HG03378 (cell line): ENCODE measurements at regions not wholly inside any gene's neighbourhood (a gene's known extent, or its start where the extent isn't known, plus 50 kb on each side); places are given as distances from the start of the nearest gene placed in this dataset.

Experiments used
- ATAC-seq: cut with Tn5 transposase; IDR thresholded peaks from one replicate; pipeline ENCODE4 v1.9.1; 2021; ENCODE audit warnings: mild to moderate bottlenecking, moderate library complexity; ENCODE audit not compliant: unreplicated experiment

DNA sequence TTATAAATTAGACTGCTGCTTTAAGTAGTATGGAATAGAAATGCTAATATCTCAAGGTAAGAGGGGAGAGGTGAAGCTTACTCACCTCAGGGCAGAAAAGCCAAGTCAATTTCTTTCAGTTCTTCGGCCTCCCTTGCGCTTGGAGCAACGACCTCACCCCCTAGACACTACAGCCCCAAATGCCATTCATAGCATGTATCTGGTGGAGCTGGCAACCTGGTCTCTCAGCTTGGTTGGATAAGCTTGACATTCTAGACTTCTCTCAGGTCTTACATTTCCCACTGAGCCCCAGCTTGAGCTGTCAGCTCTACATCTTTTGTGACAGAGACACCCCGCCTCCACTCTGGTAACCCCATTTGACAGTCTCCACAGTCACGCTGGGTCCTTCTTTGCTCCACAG lies 154.9 kb downstream of the ZNF608 start:
- ATAC-seq, result no peak

DNA sequence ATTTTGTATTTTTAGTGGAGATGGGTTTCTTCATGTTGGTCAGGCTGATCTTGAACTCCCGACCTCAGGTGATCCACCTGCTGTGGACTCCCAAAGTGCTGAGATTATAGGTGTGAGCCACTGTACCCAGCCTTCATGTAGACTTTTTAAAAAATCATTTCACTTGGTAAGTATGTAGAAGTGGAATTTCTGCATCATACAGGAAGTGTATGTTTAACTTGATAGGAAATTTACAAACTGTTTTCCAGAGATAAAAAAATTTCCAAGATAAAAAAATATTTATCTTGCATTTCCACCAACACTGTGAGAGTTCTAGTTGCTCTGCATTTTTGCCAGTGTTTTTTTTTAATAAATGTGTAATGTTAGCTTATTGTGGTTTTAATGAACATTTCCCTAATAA lies 155.8 kb downstream of the ZNF608 start:
- ATAC-seq, result no peak

DNA sequence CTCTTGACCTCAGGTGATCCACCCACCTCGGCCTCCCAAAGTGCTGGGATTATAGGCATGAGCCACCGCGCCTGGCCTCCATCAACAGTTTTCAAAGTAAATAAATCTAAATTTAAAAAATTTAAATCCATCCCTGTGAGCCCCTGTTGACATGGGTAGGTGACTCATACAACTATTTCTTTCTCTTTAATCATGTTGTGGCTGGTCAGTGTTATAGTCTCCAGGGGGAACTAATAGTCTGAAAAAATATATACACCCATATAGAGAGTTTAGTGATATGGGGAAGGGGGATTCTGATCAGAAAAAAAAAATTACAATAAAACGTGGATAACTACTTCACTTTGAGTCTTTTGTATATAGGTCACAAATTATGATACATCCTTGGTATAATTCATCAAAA lies 159.2 kb downstream of the ZNF608 start:
- ATAC-seq, result no peak

DNA sequence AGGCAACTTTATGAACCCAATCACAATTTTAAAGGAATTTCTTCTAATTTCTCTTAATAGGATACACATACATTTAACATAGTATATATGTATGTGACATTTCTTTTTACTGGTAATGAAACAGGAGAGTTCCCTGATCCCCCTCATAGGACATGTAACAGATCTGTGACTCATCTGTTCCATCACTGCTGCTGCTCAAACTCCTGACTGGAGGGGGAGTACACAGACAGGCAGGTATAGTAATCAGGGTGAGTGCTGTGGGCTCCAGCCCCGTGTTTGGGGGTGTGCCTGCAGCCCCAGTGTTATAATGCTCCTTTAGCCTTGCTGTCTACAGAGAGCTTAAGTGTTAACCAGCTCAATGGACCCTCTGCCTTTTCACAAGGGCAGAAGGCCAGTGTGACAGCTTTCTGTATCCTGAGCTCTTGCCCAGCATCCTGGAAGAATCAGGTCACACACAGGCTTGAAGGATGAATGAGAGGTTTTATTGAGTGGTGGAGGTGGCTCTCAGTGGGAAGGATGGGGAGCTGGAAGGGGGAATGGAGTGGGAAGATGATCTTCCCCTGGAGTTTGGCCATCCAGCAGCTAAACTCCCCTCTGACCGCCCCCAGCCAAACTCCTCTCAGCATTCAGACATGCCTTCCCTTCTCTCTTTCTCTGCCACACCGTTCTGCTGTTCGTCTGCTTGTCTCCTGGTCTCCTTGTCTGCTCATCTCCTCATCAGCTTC lies 161.3 kb downstream of the ZNF608 start:
- peak; percentile 28 for ATAC-seq

DNA sequence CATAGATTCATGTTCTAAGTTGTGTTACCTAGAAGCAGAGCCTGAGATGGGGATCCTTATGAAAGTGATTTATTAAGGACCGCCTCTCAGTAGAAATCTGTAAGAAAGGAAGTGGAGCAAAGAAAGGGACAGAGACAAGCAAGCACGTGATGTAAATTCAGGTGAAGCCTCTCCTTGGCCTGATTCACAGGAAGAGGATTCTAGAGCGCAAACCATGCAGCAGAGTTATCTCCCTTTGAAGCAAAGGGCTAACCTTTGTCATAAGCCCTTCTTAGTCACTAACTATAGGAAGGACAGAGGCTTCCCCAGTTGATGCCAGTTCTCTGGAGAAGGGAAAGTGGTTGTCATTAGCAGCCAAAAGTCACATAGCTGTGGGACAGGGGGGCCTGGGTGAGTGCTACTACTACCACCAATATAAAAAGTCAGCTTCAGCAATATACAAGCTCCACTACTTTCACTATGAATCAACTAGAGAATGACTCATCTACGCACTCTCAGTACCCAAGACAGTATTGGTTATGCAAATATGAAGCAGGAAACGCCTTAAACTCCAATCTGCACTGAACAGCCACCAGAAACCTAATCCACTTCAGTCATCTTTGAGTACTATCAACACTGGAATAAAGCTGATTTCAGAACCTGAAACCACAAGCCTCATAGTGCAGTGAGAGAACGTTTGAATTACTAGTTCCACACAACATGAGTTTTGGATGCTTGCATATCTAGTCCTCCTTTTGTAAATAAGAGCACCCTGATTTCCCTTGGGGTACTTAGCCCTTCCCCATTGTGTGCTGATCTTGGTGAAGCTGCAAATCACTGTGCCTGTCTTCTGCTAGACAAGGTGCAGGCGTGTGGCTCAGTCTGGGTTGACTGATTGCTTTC lies 162.7 kb downstream of the ZNF608 start:
- ATAC-seq, result peak; percentile 100

DNA sequence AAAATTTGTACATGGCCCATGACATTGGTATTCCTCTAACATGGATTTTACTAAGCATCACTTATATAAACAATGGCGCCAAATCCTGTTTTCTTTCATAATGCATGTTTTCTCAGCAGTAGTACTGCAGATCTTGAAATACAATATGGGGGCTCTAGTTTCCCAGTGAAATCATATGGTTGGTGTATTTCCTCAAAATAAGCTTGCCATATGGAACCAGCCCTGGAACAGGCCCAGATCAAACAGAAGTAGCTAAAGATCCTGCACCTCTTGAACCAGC lies 163.9 kb downstream of the ZNF608 start:
- no peak for ATAC-seq

DNA sequence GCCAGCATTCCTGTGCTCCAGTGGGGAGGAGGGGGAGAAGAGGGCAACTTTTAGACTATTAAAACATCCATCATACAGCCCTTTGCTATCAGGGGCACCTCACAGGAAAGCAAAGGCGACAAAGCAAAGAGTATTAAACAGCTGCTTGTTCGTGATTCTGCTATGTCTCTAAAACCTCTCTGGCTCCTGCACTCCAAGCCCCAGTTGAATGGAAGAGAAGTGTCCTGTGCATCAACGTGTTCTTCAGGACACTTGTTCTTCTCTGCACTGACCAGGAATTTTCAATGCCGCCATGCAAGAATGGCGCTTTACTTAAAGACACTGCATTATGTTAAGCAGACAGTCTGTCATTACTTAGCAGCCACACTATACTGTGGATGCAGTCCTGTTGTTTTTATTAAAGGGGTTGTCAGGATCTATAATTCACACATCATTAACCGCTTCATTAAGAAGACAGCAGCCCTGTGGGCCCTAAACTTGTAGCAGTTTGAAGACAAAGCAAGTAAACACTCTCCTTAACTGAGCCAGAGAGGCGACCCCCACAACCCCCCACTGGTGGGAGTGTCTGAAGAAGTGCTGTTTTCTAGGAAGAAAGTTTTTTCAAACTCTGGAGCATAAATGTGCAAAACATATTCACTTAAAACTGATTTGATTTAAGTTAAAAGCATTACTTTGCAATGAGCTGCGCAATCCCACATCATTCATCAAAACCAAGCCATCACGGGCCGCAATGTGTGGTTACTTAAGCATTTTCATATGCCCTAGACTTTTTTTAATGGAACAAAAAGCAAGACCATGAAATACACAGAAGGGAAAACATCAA lies 164.5 kb downstream of the ZNF608 start:
- no peak for ATAC-seq

DNA sequence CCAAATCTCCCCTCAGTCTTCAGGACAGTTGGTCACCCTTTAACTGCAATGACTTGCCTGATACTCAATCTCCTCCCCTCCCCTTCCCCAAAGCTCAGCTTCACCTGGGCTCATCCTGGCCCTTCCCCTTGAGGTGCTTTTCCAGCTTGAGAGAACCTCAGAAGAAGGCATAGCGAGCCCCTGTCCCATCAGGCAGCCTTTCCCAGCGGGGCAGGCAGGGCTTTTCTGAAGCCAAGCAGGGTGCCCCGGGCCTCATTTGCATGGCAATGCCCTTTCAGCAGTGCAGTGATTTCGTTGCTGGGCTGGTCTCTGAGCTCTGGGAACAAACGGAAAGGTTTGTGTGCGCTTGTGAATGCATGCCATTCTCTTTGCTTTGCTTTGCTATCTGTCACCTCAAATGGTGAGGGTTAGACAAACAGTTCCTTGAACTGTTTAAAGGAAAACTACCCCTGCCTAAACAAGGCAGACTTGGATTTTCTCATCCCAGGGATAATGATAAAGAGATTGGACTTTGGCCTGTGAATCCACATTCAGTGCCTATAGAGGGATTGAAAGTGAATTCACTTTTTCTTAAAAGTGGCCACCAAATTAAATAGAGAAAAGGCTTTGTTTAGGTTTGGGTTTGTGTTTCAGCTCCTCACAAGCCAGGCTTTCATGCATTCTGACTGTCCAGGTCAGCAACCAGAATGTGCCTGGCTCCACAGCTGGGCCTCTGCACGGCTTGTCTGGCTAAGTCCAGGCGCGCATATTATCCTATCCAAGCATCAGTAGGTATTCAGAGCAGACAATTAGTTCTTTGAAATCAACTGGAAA lies 165.3 kb downstream of the ZNF608 start:
- ATAC-seq, result no peak

DNA sequence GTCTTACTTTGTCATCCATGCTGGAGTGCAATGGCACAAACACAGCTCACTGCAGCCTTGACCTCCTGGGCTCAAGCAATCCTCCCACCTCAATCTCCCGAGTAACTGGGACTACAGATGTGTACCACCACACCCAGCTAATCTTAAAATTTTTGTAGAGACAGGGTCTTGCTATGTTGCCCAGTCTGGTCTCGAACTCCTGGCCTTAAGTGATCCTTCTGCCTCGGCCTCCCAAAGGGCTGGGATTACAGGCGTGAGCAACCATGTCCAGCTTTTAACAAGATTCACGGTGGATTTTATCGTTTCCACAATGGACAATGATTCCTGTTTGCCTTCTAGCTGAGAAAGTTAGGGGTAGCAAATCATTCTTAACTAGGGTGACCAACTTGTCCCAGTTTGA lies 165.9 kb downstream of the ZNF608 start:
- ATAC-seq, result no peak

DNA sequence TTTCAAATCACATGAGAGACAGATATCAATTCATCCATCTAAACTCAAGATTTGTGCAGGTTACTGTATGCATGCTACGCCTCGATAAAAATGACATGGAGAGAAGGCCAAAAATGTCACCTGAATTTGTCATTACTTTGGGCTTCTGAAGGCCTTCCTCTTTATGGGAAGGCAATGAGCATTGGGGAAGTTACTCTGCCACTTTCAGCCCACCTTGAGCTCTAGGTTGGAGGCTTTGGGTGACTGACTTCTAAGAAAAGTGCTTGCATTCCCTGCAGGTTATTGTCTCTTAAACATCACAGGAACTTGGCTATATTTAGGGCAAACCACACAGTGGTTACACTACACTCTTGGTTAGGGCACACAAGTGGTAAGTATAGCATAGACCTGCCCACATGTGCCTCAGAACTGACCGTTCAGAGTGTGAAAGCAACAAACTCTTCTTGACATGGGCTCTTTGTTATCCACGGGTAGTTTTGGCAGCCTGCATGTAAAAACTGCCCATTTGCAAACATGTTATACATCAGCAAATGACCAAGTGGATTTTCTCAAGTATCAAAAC lies 169.5 kb downstream of the ZNF608 start:
- ATAC-seq, result peak; percentile 97

DNA sequence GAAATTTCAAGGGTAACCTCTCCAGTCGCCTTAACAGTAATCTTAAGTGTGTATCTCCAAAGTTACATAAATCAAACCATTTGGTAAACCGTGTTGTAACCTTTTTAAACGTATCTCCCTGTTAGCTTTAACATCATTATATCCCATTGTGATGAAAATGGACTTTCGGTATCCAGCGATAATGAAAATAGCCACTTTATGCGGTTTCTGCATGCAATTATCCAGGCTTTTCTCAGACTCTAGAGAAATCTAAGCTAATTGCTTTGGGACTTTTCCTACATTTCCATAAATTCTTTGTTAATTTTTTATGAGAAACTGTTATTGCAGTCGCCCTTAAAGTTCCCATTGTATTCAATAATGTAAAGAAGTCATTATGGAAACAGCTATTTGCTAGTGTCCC lies 170.7 kb downstream of the ZNF608 start:
- ATAC-seq, result no peak

DNA sequence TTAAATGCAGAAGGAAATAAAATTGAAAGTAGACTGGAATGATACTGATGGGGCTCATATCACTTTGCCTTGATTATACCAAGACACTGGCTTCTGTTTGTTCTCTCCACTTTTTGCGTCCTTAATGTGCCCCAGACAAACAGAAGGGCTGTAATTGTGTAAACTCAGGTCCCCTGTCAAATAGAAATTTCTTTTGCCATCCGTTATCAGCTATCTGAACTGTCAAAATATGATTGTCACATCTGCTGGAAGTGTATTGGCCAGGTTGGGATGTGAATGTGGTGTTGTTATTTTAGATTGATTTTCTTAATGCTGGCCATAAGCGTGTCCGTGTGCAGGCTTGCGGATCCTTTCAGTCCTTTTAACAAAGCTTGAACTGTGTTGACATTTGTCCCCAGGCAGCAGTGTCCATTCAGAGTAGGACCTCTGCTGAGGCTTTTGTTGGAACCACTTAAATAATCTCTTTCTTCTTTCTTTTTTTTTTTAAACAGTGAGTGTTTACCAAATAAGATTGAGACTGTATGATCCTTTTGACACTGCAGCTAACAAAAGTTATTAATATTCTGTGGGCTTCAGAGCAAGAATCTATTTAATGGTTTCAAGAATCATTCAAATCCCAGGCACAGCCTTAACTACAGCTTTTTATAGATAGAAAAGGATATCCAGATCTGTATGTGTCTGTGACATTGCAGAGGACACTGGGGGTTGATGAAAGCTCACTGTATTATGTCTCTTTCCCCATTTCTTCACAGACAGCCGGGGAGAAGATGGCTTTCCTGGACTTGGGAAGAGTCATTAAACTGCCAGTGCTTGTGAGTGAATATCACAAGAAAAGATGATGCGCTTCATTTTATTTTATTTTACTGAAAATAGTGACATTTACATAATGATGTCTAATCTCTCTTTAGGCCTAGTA lies 171.7 kb downstream of the ZNF608 start:
- no peak for ATAC-seq

DNA sequence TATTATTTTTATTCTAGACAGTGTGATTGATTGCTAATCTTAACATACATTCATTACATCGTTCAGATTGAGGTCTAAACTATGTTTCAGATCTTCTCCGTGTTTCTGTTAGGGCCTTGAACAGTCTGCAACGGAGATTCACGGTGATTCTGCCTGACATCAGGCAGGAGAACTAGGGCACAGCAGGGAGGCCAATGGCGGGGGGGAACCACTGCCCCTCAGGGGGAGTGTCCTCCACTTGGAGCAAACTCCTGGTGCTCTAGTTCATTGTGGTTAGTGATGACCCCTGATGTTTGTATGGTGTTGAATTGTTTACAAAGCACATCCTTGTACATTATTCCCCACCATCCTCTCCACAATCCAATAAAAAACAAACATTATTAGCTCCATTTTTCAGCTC lies 173.5 kb downstream of the ZNF608 start:
- no peak for ATAC-seq

DNA sequence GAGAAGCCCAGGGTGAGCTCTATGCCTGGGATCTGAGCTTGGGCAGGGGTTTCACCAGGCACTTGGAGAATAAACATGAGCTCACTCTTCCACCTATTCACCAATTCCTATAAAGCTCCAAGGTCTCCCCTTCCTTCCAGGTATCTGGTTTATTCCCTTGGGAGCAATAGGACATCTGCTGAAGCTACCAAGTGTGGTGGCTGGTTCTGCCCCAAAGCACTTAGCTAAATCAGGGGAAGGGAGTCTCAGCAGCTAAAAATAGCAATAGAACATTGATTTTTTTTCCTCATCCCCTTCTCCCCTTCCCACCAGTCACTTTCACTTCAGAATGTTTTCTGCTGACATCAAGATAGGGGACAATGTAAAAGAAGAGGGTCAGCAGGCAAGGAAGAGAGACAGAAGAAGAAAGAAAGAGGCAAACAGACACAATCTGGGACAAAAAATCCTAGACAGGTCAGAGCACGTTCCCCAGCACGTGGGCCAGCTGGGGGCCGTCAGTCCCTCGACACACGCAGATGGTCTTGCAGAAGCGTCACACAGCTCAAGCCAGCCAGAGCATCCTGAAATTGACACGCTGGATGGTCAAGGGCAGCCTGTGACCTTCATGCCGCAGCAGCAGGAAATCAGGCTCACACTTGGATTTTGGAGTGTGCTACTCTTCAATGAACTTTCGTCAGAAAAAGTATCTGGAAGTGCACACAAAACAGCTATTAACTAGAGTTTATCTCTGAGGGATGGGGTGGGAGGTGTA lies 176.0 kb downstream of the ZNF608 start:
- ATAC-seq, result no peak

DNA sequence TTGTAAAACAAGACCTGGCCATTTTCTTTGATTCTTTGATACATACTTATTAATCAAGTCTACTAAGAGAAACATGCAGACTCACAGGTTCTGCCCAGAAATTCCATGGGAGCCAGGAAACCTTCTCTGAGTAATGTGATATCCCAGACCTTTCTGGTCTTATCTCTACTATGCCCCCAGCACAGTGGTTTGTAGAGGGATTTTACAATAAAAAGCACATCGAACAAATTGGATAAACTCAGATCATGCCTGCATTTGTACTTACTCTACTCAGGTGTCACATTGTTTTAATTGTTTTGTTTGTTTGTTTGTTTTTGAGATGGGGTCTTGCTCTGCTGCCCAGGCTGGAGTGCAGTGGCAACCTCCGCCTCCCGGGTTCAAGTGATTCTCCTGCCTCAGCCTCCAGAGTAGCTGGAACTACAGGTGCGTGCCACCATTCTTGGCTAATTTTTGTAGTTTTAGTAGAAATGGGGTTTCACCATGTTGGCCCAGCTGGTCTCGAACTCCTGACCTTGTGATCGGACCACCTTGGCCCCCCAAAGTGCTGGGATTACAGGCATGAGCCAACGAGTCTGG lies 179.5 kb downstream of the ZNF608 start:
- no peak for ATAC-seq

DNA sequence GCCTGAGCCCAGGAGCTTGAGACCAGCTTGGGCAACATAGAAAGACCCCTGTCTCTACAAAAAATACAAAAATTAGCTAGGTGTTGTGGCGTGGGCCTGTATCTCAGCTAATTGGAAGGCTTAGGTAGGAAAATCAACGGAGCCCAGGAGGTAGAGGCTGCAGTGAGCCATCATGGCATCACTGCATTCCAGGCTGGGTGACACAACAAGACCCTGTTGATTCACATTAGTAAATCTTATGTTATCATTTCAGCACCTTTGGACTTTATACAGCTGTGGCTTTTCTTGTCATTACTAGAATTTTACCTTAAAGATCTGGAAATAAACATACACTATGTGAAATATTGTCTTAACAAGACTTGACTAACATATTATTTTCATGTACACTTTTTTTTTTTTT lies 185.0 kb downstream of the ZNF608 start:
- no peak for ATAC-seq

DNA sequence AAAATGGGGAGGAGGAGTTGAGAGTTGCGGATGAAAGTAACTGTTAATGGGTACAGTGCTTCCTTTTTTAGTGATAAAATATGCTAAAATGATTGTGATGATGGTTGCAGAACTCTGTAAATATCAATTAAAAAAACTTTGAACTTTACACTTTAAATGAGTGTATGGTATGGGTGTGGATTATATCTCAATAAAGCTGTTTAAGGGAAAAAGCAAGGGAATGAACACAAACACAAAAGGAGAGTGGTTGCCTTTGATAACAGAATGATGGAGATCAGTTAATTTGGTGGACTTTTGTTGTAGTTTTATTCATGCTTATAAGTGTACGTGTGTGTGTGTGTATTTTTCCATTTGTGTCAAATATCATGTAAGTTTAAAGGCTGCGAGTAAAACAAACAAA lies 186.1 kb downstream of the ZNF608 start:
- no peak for ATAC-seq

DNA sequence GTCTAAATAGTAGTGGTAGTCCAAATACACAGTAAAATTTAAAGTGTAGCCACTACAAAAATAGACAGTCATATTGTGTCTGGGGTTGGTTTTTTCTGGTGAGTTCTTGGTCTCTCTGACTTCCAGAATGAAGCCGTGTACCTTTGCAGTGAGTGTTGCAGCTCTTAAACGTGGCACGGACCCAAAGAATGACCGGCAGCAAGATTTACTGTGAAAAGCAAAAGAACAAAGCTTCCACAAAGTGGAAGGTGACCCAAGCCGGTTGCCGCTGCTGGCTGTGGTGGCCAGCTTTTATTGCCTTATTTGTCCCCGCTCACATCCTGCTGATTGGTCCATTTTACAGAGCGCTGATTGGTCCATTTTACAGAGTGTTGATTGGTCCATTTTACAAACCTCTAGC lies 188.7 kb downstream of the ZNF608 start:
- no peak for ATAC-seq
